Jurkat, Clone E6-1 (cell line): ENCODE measurements at regions not wholly inside any gene's neighbourhood (a gene's known extent, or its start where the extent isn't known, plus 50 kb on each side); places are given as distances from the start of the nearest gene placed in this dataset.
A peak's percentile ranks its signal among the peaks of the same experiment; 100 is the strongest.

Experiments used
- DNase-seq: peaks from one replicate; pipeline ENCODE4 v3.0.0-alpha.2; 2011; ENCODE audit warnings: low read depth, low spot score
- H3K4me3 ChIP-seq: 2 replicates; pipeline ENCODE4 v1.5.1; 2011; ENCODE audit warnings: mild to moderate bottlenecking, low read length, control low read depth, moderate library complexity

DNA sequence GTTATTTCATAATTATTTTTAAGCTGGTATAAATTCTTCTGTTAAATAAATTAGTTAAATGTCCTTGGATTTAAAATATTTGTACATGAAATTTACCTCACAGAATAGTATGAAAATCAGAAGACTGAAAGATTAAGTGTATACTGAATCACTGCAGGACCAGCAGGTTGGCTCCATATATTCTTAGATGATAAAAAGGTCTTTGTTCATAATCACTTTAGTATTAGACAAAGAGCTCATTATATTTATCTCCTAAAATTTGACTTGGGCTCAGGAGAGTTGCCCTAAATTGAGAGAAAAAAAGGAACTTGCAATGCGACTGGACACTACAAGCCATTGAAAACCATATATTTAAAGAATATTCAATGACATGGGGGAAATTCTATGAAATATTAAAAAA, 766.4 kb upstream of the CITED2 start:
- DNase-seq: no peak
- no peak overlapping the region for H3K4me3 ChIP-seq

DNA sequence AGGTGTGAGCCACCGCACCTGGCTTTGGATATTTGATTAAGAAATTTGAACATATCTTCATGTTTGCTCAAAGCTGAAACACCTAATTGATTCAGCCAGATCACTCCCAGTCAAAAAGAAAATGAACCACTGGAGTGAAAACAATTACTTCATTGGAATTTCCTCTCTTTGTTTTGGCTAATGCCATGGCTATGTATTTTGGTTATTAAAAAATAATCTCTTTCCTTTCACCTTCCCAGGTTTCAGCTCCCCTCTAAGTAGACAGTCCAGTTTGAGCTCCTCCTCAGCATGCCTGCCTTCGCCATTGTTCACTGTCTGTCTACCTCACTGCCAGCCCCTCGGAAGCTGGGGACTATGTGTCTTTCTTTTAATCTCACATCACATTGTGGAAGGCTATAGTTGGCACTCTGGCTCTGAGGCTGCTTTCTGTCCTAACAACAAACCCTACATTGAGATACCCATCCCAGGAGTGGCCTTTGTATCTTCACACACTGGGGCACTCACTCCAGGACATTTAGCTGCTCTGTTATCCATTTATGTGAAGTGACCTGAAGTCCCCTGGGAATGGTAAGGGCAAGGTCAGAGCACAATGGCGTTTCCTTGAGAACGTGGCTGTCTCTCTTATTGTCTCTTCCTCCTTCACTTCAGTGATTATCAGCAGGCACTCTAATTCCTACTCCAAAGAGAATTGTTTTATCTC, 764.0 kb upstream of the CITED2 start:
- DNase-seq: no peak
- H3K4me3 ChIP-seq: no peak overlapping the region

DNA sequence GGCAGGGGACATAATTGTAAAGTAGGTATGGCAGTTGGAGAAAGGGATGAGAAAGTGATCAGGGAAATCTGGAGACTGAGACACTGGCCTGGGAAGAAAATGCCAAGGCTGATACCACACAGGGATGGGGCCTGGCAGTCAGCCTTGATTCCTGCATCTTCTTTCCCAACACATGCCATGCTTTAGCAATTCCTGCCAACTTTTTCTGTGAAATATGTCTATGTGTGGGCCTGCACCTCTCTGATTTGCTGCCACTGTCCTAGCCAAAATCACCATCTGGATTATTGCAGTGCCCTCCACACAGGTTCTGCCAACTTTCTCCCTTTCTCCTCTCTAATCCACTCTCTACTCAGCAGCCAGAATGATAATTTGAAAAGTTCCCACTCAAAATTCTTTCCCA, 759.8 kb upstream of the CITED2 start:
- no peak overlapping the region for H3K4me3 ChIP-seq
- no peak for DNase-seq

DNA sequence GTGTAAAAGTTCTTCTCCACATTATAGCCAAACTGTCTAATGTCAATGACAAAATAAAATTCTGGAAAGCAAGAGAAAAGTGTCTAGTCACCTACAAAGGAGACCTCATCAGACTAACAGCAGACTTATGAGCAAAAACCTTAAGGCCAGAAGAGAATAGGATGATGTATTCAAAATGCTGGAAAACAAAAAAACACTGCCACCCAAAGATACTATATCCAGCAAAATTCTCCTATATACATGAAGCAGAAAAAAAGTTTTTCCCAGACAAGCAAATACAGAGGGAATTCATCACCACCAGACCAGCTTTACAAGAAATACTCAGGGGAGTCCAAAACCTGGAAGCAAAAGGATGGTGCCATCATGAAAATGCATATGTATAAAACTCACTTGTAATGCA, 755.6 kb upstream of the CITED2 start:
- DNase-seq: no peak

DNA sequence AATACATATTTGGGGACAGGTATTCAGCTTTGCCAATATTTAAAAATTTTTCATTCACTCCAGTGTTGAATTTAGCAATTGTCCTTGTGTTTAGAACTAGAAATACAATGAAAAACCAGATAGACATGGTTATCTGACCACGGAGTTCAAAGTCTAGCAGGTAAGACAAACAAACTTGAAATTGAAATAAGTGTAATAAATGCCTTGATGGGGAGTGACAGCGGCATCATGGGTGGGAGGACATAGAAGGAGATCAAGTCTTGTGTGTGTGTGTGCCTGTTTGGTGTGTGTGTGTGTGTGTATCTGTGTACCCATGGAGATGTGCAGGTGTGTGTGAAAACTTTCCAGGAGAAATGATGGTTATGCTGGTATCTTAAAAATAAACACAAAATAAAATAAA, 750.0 kb upstream of the CITED2 start:
- no peak overlapping the region for H3K4me3 ChIP-seq
- DNase-seq: no peak

More for the DNA sequence above, 755.6 kb upstream of the CITED2 start:
- H3K4me3 ChIP-seq: no peak overlapping the region

DNA sequence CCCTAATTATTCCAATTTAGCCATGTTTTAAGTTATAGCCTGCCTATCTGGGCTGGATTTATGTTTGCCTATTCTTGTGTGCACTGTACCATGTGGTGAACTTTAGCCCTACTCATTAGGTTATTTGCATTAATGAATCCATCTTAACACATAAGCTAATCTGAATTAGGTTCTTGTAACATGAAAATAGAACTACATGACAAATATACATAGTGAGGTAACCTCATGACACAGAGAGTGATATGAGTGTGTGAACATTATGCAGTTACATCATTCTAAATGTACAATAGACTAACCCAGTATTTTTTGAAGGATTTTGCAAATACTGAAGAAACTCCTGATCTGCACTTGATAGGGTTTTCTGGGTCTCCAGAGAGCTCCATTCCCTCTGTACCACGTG, 733.7 kb upstream of the CITED2 start:
- DNase-seq: no peak
- H3K4me3 ChIP-seq: no peak overlapping the region

DNA sequence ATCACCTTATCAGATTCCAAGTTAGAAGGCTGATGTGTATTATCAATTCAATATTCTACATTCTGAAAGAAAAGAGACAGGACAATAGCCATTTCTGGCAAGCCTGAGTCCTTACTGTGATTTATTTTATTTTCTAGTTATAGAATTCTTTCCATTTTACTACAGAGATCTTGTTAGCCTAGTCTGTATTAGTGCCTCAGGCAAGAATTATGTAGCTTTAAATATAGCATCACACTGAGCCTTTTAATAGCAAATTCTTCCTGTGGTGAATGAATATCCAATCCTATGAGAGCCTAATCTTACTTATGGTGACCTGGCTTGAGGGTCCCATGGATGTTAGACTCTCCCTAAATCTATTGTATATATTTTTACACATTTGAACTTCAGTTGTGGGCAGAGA, 732.8 kb upstream of the CITED2 start:
- no peak overlapping the region for H3K4me3 ChIP-seq
- no peak for DNase-seq

DNA sequence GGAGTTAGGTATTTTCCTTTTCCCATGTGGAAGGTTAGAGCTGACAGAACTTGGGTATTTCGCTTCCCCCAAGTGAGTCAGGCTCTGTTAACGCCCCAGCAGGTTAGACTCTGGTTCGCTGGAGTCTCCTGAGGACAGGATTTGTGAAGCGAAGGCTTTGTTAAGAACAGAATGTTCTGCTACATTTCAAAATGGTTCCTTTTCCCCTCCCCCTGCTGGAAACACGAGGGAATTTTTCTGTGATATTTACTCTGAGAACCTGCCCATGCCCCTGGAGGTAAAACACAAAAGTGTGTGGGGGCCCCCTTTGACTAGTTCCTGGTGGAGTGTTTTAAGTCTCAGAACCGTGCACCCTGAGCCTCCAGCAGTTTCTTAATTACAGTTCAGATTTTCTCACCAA, 731.4 kb upstream of the CITED2 start:
- H3K4me3 ChIP-seq: no peak overlapping the region
- DNase-seq: peak; percentile 20

DNA sequence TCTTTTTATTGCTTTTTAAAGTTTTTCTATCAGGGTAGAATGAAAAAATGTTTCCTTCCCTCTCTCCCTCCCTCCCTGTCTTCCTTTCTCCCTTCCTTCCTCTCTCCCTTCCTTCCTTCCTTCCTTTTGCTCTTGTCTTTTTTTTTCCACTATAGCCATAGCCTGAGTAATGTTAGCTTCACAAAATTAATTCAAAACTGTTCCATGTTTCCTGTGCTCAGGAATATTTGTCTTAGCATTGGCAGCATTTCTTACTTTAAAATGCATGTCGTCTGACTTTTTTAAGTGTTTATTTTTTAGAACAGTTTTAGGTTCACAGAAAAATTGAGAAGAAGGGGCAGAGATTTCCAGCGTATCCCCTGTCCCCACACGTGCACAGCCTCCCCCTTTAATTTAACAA, 730.8 kb upstream of the CITED2 start:
- no peak overlapping the region for H3K4me3 ChIP-seq
- DNase-seq: no peak

DNA sequence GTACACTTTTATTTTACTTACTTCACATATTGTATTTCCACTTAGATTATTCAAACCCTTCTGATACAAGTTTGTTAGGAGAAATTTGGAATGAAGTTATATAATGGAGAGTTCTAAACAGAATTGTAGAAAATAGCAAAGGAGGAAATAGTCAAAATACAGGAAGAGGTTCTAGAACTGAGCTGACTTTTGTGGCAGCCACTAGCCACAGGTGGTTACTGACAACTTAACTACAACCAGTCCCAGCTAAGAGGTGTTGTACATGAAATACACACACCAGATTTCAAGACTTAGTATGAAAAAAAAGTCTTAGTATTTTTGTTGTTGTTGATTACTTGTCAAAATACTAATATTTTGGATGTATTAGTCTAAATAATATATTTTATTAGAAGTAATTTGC, 727.4 kb upstream of the CITED2 start:
- DNase-seq: no peak
- no peak overlapping the region for H3K4me3 ChIP-seq

DNA sequence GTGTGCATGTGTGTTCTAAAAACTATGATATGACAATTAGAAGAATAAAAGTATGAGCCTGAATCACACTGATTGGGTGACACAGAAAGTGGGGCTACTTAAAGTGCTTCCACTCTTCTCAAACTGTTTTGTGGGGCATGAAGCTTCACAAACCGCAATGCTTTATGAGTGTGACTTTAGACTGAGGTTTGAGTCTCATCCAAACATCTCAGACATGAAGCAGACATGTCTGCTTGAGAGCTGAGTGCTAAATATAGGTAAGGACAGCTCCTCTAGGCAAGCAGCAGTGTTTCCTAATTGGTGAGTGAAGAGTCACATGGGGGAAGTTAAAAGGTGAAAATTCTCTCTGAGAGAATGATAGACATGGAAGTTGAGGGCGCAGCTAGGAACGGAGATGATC, 726.9 kb upstream of the CITED2 start:
- DNase-seq: no peak
- no peak overlapping the region for H3K4me3 ChIP-seq

DNA sequence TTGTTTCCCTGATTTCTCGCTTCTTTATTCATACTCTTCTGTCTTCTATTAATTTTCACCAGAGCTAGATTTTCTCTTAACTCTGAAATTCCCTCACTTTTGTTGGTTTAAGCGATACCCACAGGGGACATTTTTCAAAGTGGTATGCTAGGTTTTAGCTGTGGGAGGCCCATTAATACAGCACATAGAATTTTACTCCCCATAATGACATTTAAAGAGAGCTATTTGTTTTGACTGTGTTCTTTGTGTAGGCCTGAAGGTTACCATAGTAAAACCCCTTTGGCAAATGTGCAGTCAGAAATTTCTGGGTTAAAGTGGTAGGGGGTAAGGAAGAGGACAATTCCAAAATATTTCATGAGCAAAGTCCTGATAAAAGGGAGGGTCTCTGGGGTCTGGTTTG, 721.1 kb upstream of the CITED2 start:
- no peak for DNase-seq
- no peak overlapping the region for H3K4me3 ChIP-seq

DNA sequence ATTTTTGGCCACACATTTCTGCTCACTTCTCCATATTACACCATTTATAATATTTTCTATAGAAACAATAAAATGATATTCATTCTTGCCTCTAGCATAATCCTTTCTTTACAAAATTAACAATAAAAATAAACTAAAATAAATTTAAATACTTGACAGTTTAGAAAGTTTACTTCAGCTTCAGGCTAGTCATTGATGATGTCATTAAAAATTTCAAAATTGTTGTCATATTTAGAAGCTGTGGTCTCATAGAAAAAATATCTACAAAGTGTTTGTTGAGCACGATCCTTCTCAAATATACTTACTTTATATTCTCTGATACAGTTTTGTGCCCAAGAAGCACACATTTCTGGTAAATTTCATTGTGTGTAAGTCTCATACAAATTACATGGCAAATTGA, 717.4 kb upstream of the CITED2 start:
- no peak for DNase-seq
- H3K4me3 ChIP-seq: no peak overlapping the region

DNA sequence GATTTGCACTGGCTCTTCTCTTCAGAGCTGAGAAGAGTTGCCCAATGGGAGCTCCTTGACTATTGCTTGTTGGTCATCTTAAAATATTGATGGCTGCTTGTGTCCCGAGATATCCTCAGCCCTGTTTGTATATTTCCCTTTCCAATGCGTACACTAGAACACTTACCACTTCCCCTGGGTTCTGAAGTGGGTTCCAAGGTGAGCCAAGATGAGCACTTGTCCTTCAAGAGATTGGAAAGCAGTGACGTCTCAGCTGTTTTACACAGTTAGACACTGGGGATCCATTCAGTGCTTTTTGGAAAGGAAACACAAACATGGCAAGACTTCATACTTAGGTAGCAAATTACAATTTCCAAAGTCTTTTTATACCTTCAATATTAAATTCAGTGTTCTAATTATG, 716.4 kb upstream of the CITED2 start:
- no peak for DNase-seq

DNA sequence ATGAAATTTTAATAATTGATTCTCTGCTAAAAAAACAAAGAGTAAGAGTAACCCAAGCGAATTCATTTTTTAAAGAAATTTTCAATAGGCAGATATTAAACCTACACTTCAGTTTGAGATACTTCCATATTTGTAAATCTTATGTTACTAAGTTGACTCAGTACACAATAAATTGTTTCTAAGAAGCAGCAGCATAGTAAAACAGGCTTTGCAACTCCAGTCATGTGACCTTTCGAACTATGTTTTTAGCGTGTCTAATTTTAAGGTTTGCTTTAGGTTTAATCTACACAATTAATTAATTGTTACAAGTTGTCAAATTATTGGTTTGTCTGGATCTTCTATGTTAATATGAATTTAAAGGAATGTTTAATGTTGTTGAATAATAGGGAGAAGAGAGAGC, 708.9 kb upstream of the CITED2 start:
- no peak for DNase-seq
- no peak overlapping the region for H3K4me3 ChIP-seq

More for the DNA sequence above, 716.4 kb upstream of the CITED2 start:
- H3K4me3 ChIP-seq: no peak overlapping the region

DNA sequence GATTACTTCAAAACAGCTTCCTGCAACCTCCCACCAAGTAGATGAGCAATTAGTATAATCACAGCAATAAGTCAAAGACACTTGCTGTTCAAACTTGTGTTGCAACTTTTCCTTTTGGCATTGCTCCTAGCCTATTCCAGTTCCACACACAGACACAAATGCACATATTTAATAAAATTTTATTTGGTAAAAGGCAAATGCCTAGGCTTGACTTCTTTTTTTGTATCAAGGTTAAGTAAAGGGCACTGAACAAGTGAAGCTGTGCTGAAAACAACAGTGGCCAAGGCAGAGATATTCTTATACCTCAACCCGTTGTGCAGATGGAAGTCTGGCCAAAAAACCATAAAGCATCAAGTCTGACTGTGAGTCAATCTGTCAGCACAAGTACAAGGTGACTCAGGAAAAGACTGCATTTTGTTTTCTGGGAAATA, 708.4 kb upstream of the CITED2 start:
- H3K4me3 ChIP-seq: no peak overlapping the region
- DNase-seq: no peak

DNA sequence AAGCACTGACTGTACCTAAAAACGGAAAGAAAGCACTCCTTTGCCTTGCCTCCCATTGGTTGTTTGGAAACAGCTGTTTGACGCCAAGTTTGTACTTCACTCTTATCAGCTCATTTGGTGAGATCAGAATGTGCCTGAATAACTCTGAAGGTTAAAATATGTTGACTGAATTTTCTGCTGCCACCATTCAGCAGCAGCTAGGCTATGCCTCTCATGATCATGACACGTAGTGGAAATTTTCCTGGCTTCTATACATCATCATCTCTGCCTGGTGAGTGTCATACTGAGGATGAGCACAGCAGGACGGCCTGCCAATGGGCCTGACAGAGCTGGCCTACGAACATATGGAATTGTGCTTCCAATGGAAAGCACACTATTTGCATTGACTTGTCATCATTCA, 704.9 kb upstream of the CITED2 start:
- no peak for DNase-seq
- H3K4me3 ChIP-seq: no peak overlapping the region

DNA sequence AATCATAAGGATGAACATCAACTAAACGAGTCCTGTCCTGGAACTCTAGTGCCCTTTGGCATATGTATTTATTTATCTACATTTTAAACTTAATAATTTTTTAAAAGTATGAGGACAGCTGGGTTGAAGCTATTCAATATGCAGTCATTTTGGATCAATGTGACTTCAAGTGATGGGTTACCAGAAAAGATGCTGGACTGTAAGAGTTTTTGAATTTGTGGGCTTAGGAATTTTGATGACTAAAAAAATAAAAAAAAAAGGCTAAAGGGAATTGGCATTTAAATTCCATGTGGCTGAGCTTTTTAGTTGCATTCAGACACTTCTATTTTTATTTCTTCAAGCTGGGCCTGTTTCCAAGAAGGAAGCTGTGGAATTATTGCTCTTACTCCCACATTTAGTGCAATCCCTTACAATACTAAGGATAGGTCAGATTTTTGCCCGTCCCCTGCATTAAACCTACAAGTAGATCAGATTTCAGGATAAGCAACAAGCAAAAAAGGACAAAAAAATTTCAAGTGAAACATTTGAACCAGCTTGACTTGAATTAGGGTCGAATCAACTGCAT, 704.2 kb upstream of the CITED2 start:
- no peak for DNase-seq
- H3K4me3 ChIP-seq: no peak overlapping the region

DNA sequence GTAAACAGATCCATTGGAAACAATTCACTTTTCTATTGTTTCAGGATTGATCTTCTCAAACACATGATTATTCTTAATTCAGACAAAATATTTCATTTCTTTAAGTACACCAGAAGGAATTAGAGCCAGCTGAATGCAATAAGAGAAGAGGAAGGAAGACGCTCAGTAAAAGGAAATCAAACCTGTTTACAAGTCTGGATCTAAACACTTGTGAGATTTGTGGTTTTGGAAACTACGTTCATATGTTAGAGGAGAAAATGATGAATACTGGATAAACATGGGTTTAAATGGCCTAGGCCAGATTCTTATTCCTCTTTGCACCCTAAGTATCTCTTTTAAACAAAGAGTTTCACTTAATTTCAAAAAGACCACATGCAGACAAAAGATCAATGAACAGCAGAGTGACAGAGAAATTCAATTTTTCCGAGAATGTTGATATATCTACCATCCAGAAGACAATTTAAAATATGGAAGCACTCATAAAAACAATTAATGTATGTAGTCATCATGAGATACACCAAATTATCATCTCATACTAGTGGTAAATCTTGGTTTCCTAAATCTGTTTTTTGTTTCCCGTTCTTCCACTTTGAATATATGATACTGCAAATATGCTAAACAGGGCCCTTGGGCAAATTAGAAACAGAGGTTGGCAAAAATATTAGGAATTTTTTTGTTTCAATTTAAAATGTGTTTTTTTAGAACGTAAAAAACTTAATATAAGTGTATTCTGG, 703.5 kb upstream of the CITED2 start:
- H3K4me3 ChIP-seq: no peak overlapping the region
- no peak for DNase-seq

DNA sequence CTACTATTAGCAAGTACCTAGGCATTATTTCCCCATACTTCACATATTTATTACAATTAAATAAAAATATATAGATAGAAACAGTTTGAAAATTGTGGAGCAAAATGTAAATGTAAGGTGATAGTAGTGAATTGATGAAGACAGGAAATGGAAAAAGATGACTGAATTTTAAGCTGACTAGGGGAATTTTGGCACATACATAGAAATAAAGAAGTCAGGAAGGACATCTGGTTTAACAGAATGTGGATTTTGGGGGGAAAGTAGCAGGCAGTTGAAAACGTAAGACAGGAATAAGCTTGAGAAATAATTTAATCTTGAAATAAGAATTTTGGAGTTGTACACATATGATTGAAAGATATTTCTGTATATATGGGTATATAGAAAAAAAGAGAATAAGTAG, 701.7 kb upstream of the CITED2 start:
- DNase-seq: no peak
- H3K4me3 ChIP-seq: no peak overlapping the region

DNA sequence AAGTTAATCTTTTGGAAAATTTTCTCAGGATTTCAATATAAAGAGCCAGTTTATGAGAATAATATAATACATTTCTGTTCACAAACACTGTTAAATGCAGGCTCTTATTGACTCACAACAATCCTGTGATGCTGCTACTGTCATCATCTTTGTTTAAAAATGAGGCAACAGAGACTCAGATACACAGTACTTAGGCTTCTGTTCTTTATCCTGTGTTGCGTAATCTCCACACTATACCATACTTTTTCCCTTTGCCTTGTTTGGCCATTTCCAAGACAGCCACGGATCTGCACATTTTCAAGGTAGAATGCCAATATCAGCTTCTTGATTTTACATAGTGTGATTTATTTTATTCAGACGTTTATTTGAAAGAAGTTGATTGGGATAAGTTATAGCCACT, 699.0 kb upstream of the CITED2 start:
- no peak for DNase-seq

More for the DNA sequence above, 699.0 kb upstream of the CITED2 start:
- no peak overlapping the region for H3K4me3 ChIP-seq
